Uterus (tissue), 2 donors: ENCODE measurements at regions not wholly inside any gene's neighbourhood (a gene's known extent, or its start where the extent isn't known, plus 50 kb on each side); places are given as distances from the start of the nearest gene placed in this dataset.

Experiments
- POLR2A ChIP-seq, 2 donors: fragments of 450-650 bp; IDR thresholded peaks; one replicate each; pipeline ENCODE4 v1.6.1; 2016; ENCODE audit warnings: antibody characterized with exemption in 2 of 2, mild to moderate bottlenecking in 1 of 2, moderate library complexity in 1 of 2
- TF ChIP-seq, protein P1 (sequence below), 4 experiments: fragments of 200-600 bp in 2 of 4; fragments of 450-650 bp in 2 of 4; sonication (generic) in 2 of 4; IDR thresholded peaks; one replicate each; pipeline ENCODE4 v1.5.1; 2016 to 2019; ENCODE audit warnings: antibody characterized with exemption in 4 of 4, mild to moderate bottlenecking in 2 of 4, moderate library complexity in 1 of 4

DNA sequence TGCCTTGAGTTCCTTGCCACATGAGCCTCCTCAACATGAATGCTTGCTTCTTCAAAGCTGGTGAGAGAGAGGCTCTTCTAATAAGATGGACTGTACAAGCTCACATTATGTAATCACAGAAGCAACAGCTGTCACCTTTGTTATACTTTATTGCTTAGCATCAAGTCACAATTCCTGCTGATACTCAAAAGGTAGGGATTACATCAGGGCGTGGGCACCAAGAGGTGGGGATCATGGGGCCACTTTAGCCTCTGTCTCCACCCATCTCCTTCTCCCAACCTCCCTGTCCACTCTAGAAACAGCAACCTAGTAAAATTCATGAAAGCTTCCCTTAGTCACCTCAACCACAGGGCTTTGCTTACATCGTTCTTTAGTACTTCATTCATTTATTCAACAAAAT lies 95.9 kb downstream of the FAM43A start:
- TF ChIP-seq, protein P1, sequence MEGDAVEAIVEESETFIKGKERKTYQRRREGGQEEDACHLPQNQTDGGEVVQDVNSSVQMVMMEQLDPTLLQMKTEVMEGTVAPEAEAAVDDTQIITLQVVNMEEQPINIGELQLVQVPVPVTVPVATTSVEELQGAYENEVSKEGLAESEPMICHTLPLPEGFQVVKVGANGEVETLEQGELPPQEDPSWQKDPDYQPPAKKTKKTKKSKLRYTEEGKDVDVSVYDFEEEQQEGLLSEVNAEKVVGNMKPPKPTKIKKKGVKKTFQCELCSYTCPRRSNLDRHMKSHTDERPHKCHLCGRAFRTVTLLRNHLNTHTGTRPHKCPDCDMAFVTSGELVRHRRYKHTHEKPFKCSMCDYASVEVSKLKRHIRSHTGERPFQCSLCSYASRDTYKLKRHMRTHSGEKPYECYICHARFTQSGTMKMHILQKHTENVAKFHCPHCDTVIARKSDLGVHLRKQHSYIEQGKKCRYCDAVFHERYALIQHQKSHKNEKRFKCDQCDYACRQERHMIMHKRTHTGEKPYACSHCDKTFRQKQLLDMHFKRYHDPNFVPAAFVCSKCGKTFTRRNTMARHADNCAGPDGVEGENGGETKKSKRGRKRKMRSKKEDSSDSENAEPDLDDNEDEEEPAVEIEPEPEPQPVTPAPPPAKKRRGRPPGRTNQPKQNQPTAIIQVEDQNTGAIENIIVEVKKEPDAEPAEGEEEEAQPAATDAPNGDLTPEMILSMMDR (IDR thresholded peaks at IDR 0.05): no peak
- TF ChIP-seq POLR2A (IDR thresholded peaks at IDR 0.05): no peak
